ENCODE measurements at regions not wholly inside any gene's neighbourhood (a gene's known extent, or its start where the extent isn't known, plus 50 kb on each side); places are given as distances from the start of the nearest gene placed in this dataset.

DNA sequence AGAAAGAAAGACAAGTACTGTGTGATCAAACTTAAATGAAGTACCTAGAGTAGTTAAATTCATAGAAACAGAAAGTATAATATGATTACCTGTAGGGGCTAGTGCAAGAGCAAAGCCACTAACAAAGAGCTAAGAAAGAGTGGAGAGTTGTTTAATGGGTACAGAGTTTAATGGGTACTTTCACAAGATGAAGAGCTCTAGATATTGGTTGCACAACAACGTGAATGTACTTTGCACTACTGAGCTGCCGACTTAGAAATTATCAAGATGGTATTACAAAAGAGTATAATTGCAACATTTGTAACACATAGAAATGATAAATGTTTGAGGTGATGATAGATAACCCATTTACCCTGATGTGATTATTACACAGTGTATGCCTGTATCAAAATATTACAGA lies 140.3 kb upstream of the GPC6 start:
- Mint-ChIP-seq H3K4me3 (no peak overlapping the region), H3K27me3 (ENCODE audit: low read depth) (peaks cover 3% of the 10 kb centered on the region), H3K36me3 (ENCODE audit: low read depth) (no peaks in the 10 kb centered on the region), H3K4me1 (ENCODE audit: low read depth) (no peaks in the 10 kb centered on the region), H3K27ac (no peak overlapping the region), H3K9me3 (peaks cover 6% of the 10 kb centered on the region)
- CTCF ChIA-PET: no interaction called here
- DNase-seq: no peak
- intact Hi-C loops (cut with micrococcal nuclease): no loop called here

GRCh38 chr13:93098972-93099371 lies 127.6 kb upstream of the GPC6 start:
- H3K4me3 Mint-ChIP-seq: no peak overlapping the region
- H3K36me3 Mint-ChIP-seq (ENCODE audit: low read depth): no peaks in the 10 kb centered on the region
- H3K27ac Mint-ChIP-seq: no peak overlapping the region
- no peaks in the 10 kb centered on the region for H3K27me3 Mint-ChIP-seq (ENCODE audit: low read depth)
- H3K4me1 Mint-ChIP-seq (ENCODE audit: low read depth): no peaks in the 10 kb centered on the region
- no peaks in the 10 kb centered on the region for H3K9me3 Mint-ChIP-seq
- intact Hi-C loops (cut with micrococcal nuclease): no loop called here
- no peak for DNase-seq
- CTCF ChIA-PET: no interaction called here

- CTCF ChIA-PET: no interaction called here
- no peak for DNase-seq
- Mint-ChIP-seq H3K36me3 (ENCODE audit: low read depth) (no peaks in the 10 kb centered on the region), H3K4me3 (no peak overlapping the region), H3K27ac (no peak overlapping the region), H3K4me1 (ENCODE audit: low read depth) (no peaks in the 10 kb centered on the region), H3K9me3 (no peaks in the 10 kb centered on the region), H3K27me3 (ENCODE audit: low read depth) (no peaks in the 10 kb centered on the region)
- intact Hi-C loops (cut with micrococcal nuclease): no loop called here
Observed at GRCh38 chr13:93101226-93101734, 125.3 kb upstream of the GPC6 start.

DNA sequence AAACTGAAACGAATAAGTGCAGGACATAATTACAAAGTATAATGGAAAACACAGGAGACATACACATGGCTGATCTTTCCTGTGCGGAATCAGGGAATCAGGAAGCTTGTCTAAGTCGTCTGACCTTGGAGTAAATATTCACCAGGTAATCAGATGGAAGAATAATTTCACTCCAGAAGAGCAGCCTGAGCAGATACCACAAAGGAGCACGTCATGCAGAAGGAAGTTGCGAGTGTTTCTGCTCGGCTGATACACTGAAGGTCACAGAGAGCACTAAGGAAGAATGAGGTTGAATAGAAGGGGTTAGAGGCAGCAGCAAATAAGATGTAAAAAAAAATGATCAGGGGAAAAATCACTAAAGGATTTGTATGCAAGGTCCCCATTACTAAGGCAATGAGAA lies 122.3 kb upstream of the GPC6 start:
- H3K9me3 Mint-ChIP-seq: no peaks in the 10 kb centered on the region
- DNase-seq: no peak
- H3K4me3 Mint-ChIP-seq: no peak overlapping the region
- CTCF ChIA-PET: no interaction called here
- no peak overlapping the region for H3K27ac Mint-ChIP-seq
- H3K27me3 Mint-ChIP-seq (ENCODE audit: low read depth): no peaks in the 10 kb centered on the region
- no peaks in the 10 kb centered on the region for H3K4me1 Mint-ChIP-seq (ENCODE audit: low read depth)
- intact Hi-C loops (cut with micrococcal nuclease): no loop called here
- H3K36me3 Mint-ChIP-seq (ENCODE audit: low read depth): no peaks in the 10 kb centered on the region

DNA sequence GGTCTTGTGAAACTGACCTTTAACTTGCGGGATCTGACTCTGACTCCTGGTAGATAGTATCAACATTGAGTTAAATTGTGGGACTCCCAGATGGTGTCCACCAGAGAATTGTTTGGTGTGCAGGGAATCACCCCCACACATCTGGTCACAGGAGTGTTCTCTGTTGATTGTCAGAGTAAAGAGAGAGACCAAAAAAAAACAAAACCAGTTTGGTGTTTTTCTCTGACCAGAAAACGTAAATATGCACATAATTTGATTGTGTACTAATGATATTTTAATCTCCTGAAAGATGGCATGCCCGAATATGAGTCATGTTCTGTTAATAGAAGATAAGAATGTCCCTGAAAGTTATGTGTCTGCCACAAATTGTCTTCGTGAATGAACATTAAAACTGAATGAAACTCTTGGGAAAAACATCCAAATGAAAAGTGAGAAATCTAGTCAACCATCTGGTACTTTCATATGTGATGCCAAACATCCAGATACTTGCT lies 118.5 kb upstream of the GPC6 start:
- no peaks in the 10 kb centered on the region for H3K9me3 Mint-ChIP-seq
- intact Hi-C loops (cut with micrococcal nuclease): no loop called here
- no peaks in the 10 kb centered on the region for H3K4me1 Mint-ChIP-seq (ENCODE audit: low read depth)
- H3K36me3 Mint-ChIP-seq (ENCODE audit: low read depth): no peaks in the 10 kb centered on the region
- no peak for DNase-seq
- CTCF ChIA-PET: no interaction called here
- no peaks in the 10 kb centered on the region for H3K27me3 Mint-ChIP-seq (ENCODE audit: low read depth)
- no peak overlapping the region for H3K27ac Mint-ChIP-seq
- no peak overlapping the region for H3K4me3 Mint-ChIP-seq

DNA sequence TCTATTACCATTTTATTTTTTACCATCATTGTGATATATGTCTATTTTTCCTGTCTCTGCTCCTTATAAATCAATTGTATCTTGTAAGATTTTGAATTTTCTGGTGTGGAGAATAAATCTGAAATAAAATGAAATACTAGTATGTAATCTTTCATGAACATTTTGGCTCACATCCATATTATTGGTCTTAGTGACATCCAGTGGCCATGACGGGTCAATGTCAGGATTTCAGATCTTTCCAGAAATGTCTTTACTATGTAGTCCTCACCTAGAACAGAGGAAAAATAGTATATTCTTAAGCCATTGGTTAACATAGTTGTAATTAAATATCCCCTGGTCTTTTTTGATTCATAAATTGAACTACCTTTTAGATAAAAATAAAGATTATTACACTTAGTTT lies 109.8 kb upstream of the GPC6 start:
- H3K9me3 Mint-ChIP-seq: peaks cover 6% of the 10 kb centered on the region
- intact Hi-C loops (cut with micrococcal nuclease): no loop called here
- CTCF ChIA-PET: no interaction called here

DNA sequence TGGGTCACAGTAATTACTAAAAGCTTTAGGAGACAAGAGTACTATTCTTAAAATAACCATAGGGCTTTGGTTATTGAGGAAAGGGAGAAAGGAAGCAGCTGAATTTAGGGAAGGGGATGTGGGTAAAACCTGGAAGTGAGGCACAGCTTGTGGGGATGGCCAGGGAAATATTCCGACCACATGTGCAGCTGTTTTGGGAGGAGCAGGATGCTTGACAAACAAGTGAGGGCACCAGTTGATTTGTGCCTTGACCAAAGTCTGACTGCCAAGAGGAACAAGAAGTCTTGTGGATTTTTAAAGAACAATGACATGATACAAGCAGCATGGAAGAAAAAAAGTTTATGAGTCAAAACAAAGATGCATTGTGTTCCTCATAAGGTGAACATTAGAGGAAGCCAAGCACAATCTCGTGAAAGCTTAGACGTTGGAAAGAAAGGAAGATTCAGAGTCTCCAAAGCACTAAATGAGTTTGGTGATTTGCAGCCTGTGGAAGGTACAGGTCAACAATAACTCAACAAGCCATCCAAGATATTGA lies 108.5 kb upstream of the GPC6 start:
- no peak overlapping the region for H3K4me3 Mint-ChIP-seq
- no peaks in the 10 kb centered on the region for H3K4me1 Mint-ChIP-seq (ENCODE audit: low read depth)
- no peaks in the 10 kb centered on the region for H3K36me3 Mint-ChIP-seq (ENCODE audit: low read depth)
- no peaks in the 10 kb centered on the region for H3K27me3 Mint-ChIP-seq (ENCODE audit: low read depth)
- intact Hi-C loops (cut with micrococcal nuclease): no loop called here
- H3K9me3 Mint-ChIP-seq: peaks cover 6% of the 10 kb centered on the region
- no peak for DNase-seq
- CTCF ChIA-PET: interaction anchor here (0.5 to 0.7 kb wide), 2 partner anchors 782 to 1395 kb away, joined by 3 read pairs; no protein-coding TSS in a partner anchor
- H3K27ac Mint-ChIP-seq: no peak overlapping the region

More for the DNA sequence above, 109.8 kb upstream of the GPC6 start:
- no peak for DNase-seq
- Mint-ChIP-seq H3K27ac (no peak overlapping the region), H3K4me1 (ENCODE audit: low read depth) (no peaks in the 10 kb centered on the region), H3K4me3 (no peak overlapping the region), H3K36me3 (ENCODE audit: low read depth) (no peaks in the 10 kb centered on the region), H3K27me3 (ENCODE audit: low read depth) (no peaks in the 10 kb centered on the region)

- H3K27me3 Mint-ChIP-seq (ENCODE audit: low read depth): peaks cover 6% of the 10 kb centered on the region
- no peak overlapping the region for H3K27ac Mint-ChIP-seq
- CTCF ChIA-PET: no interaction called here
- no peaks in the 10 kb centered on the region for H3K9me3 Mint-ChIP-seq
- intact Hi-C loops (cut with micrococcal nuclease): no loop called here
- H3K4me1 Mint-ChIP-seq (ENCODE audit: low read depth): no peaks in the 10 kb centered on the region
- H3K36me3 Mint-ChIP-seq (ENCODE audit: low read depth): no peaks in the 10 kb centered on the region
- no peak for DNase-seq
- no peak overlapping the region for H3K4me3 Mint-ChIP-seq
Observed at GRCh38 chr13:93140912-93141311, 85.7 kb upstream of the GPC6 start.

DNA sequence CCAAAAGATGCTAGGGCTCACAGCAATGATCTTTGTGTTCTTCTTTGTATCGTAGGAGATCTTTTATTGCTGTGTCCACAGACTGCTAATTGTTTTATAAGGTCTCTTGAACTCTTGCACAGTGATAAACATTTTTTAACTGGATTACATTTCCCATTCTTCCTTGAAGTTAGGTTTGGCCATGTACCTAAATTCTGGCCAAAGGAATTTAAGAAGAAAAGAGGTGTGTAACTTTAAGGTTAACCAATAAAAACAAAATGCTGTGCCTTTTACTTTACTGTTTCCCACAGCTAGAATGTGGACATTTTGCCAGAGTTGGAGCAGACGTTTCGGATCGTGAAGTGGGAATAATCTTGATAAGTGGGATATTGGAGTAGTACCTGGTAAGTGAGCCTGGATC lies 82.6 kb upstream of the GPC6 start:
- Mint-ChIP-seq H3K4me1 (ENCODE audit: low read depth) (no peaks in the 10 kb centered on the region), H3K4me3 (no peak overlapping the region), H3K36me3 (ENCODE audit: low read depth) (no peaks in the 10 kb centered on the region), H3K27me3 (ENCODE audit: low read depth) (peaks cover 9% of the 10 kb centered on the region), H3K9me3 (peaks cover 1% of the 10 kb centered on the region), H3K27ac (no peak overlapping the region)
- intact Hi-C loops (cut with micrococcal nuclease): no loop called here
- CTCF ChIA-PET: no interaction called here
- DNase-seq: no peak

GRCh38 chr13:93145199-93145598 lies 81.4 kb upstream of the GPC6 start:
- no peak for DNase-seq
- Mint-ChIP-seq H3K27me3 (ENCODE audit: low read depth) (peaks cover 8% of the 10 kb centered on the region), H3K9me3 (peaks cover 1% of the 10 kb centered on the region), H3K36me3 (ENCODE audit: low read depth) (no peaks in the 10 kb centered on the region), H3K4me1 (ENCODE audit: low read depth) (no peaks in the 10 kb centered on the region), H3K4me3 (no peak overlapping the region), H3K27ac (no peak overlapping the region)
- CTCF ChIA-PET: no interaction called here
- intact Hi-C loops (cut with micrococcal nuclease): no loop called here

GRCh38 chr13:93146584-93147297 lies 79.9 kb upstream of the GPC6 start:
- intact Hi-C loops (cut with micrococcal nuclease): no loop called here
- Mint-ChIP-seq H3K27ac (no peak overlapping the region), H3K4me1 (ENCODE audit: low read depth) (no peaks in the 10 kb centered on the region), H3K36me3 (ENCODE audit: low read depth) (no peaks in the 10 kb centered on the region), H3K9me3 (peaks cover 1% of the 10 kb centered on the region), H3K4me3 (no peak overlapping the region), H3K27me3 (ENCODE audit: low read depth) (peaks cover 8% of the 10 kb centered on the region)
- CTCF ChIA-PET: no interaction called here
- no peak for DNase-seq

GRCh38 chr13:93147298-93147645 lies 79.3 kb upstream of the GPC6 start:
- intact Hi-C loops (cut with micrococcal nuclease): no loop called here
- H3K36me3 Mint-ChIP-seq (ENCODE audit: low read depth): no peaks in the 10 kb centered on the region
- H3K27ac Mint-ChIP-seq: no peak overlapping the region
- CTCF ChIA-PET: no interaction called here
- H3K27me3 Mint-ChIP-seq (ENCODE audit: low read depth): peaks cover 8% of the 10 kb centered on the region
- DNase-seq: no peak
- peaks cover 1% of the 10 kb centered on the region for H3K9me3 Mint-ChIP-seq
- no peak overlapping the region for H3K4me3 Mint-ChIP-seq
- H3K4me1 Mint-ChIP-seq (ENCODE audit: low read depth): no peaks in the 10 kb centered on the region

DNA sequence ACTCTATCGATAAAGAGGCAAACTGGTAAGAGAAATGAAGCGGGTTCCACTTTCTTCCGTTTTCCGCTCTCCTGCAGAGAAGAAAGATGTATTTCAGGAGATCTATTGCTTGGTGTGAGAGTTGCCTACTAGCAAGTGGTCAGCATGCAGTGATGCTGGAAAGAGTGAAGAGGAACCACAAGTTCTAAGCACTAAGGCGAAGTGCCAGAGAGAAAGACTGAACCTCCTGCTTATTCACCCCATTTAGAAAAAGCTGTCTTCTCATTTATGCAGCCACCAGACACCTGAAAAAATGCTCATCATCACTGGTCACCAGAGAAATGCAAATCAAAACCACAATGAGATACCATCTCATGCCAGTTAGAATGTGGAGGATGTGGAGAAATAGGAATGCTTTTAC lies 78.7 kb upstream of the GPC6 start:
- Mint-ChIP-seq H3K4me3 (no peak overlapping the region), H3K27me3 (ENCODE audit: low read depth) (peaks cover 8% of the 10 kb centered on the region), H3K27ac (no peak overlapping the region), H3K36me3 (ENCODE audit: low read depth) (no peaks in the 10 kb centered on the region), H3K9me3 (peaks cover 1% of the 10 kb centered on the region), H3K4me1 (ENCODE audit: low read depth) (no peaks in the 10 kb centered on the region)
- CTCF ChIA-PET: no interaction called here
- intact Hi-C loops (cut with micrococcal nuclease): no loop called here
- DNase-seq: no peak

Measured in activated naive CD4-positive, alpha-beta T cell treated with anti-CD3 and anti-CD28 coated beads for 36 hours (primary cell).